ENCODE measurements at regions not wholly inside any gene's neighbourhood (a gene's known extent, or its start where the extent isn't known, plus 50 kb on each side); places are given as distances from the start of the nearest gene placed in this dataset.

- no peaks in the 10 kb centered on the region for H3K4me1 Mint-ChIP-seq (ENCODE audit: low read depth, unreplicated experiment)
- Histone ChIP-seq H3K27me3 (replicated peaks; ENCODE audit: control insufficient read depth, insufficient read depth, low read length) (no peaks in the 10 kb centered on the region), H3K4me3 (ENCODE audit: low read depth, low read length) (no peak overlapping the region), H3K36me3 (ENCODE audit: control insufficient read depth, insufficient read depth, low read length) (no peaks in the 10 kb centered on the region), H3K9me3 (no peaks in the 10 kb centered on the region), H3K4me1 (no peaks in the 10 kb centered on the region)
- ChIA-PET CTCF (no interaction called here), POLR2A (no interaction called here)
- H3K9me3 Mint-ChIP-seq (ENCODE audit: unreplicated experiment) = no peaks in the 10 kb centered on the region
- H3K27me3 Mint-ChIP-seq (ENCODE audit: insufficient read depth, unreplicated experiment) = no peaks in the 10 kb centered on the region
- H3K4me3 Mint-ChIP-seq (ENCODE audit: unreplicated experiment) = no peak overlapping the region
- BruUV-seq (replicated peaks) = no TSS peak
- H3K36me3 Mint-ChIP-seq (ENCODE audit: insufficient read depth, unreplicated experiment) = no peaks in the 10 kb centered on the region
- no peak for DNase-seq
- no peak for TF ChIP-seq CTCF (IDR thresholded peaks at IDR 0.05; ENCODE audit: insufficient read depth in 1 of 2, low read depth in 1 of 2, low read length in 1 of 2, severe bottlenecking in 1 of 2, unreplicated experiment in 1 of 2)
- intact Hi-C loops (cut with micrococcal nuclease; ENCODE audit: unreplicated experiment) = no loop called here
- H3K27ac Mint-ChIP-seq (ENCODE audit: unreplicated experiment) = no peak overlapping the region
Observed at GRCh38 chr3:94378322-94378721, 315.5 kb downstream of the NSUN3 start.

GRCh38 chr3:94379264-94379663, 316.4 kb downstream of the NSUN3 start:
- H3K27ac Mint-ChIP-seq (ENCODE audit: unreplicated experiment) = no peak overlapping the region
- POLR2A ChIA-PET = no interaction called here
- H3K9me3 Mint-ChIP-seq (ENCODE audit: unreplicated experiment) = no peaks in the 10 kb centered on the region
- no peak for DNase-seq
- CTCF ChIA-PET = no interaction called here
- BruUV-seq (replicated peaks) = no TSS peak
- H3K4me3 ChIP-seq (ENCODE audit: low read depth, low read length) = no peak overlapping the region
- no peak overlapping the region for H3K4me3 Mint-ChIP-seq (ENCODE audit: unreplicated experiment)
- H3K4me1 ChIP-seq = no peaks in the 10 kb centered on the region
- no peaks in the 10 kb centered on the region for H3K4me1 Mint-ChIP-seq (ENCODE audit: low read depth, unreplicated experiment)
- TF ChIP-seq CTCF (IDR thresholded peaks at IDR 0.05; ENCODE audit: insufficient read depth in 1 of 2, low read depth in 1 of 2, low read length in 1 of 2, severe bottlenecking in 1 of 2, unreplicated experiment in 1 of 2) = no peak
- H3K36me3 ChIP-seq (ENCODE audit: control insufficient read depth, insufficient read depth, low read length) = no peaks in the 10 kb centered on the region
- intact Hi-C loops (cut with micrococcal nuclease; ENCODE audit: unreplicated experiment) = no loop called here
- H3K27me3 ChIP-seq (replicated peaks; ENCODE audit: control insufficient read depth, insufficient read depth, low read length) = no peaks in the 10 kb centered on the region
- H3K36me3 Mint-ChIP-seq (ENCODE audit: insufficient read depth, unreplicated experiment) = no peaks in the 10 kb centered on the region
- no peaks in the 10 kb centered on the region for H3K9me3 ChIP-seq
- H3K27me3 Mint-ChIP-seq (ENCODE audit: insufficient read depth, unreplicated experiment) = no peaks in the 10 kb centered on the region

- BruUV-seq (replicated peaks) = no TSS peak
- Mint-ChIP-seq H3K27me3 (ENCODE audit: insufficient read depth, unreplicated experiment) (no peaks in the 10 kb centered on the region), H3K4me1 (ENCODE audit: low read depth, unreplicated experiment) (no peaks in the 10 kb centered on the region), H3K27ac (ENCODE audit: unreplicated experiment) (no peak overlapping the region), H3K9me3 (ENCODE audit: unreplicated experiment) (no peaks in the 10 kb centered on the region), H3K4me3 (ENCODE audit: unreplicated experiment) (no peak overlapping the region), H3K36me3 (ENCODE audit: insufficient read depth, unreplicated experiment) (no peaks in the 10 kb centered on the region)
- no peaks in the 10 kb centered on the region for H3K9me3 ChIP-seq
- 0 out of 2 replicates have a peak, but pooled peaks cover 7% of the 10 kb centered on the region for H3K4me1 ChIP-seq
- DNase-seq = no peak
- no peak for TF ChIP-seq CTCF (IDR thresholded peaks at IDR 0.05; ENCODE audit: insufficient read depth in 1 of 2, low read depth in 1 of 2, low read length in 1 of 2, severe bottlenecking in 1 of 2, unreplicated experiment in 1 of 2)
- no peaks in the 10 kb centered on the region for H3K36me3 ChIP-seq (ENCODE audit: control insufficient read depth, insufficient read depth, low read length)
- CTCF ChIA-PET = no interaction called here
- H3K4me3 ChIP-seq (ENCODE audit: low read depth, low read length) = no peak overlapping the region
- POLR2A ChIA-PET = no interaction called here
- no peaks in the 10 kb centered on the region for H3K27me3 ChIP-seq (replicated peaks; ENCODE audit: control insufficient read depth, insufficient read depth, low read length)
- intact Hi-C loops (cut with micrococcal nuclease; ENCODE audit: unreplicated experiment) = no loop called here
Observed at GRCh38 chr3:94394885-94395284, 332.0 kb downstream of the NSUN3 start.

Measured in Caco-2 (cell line).